ENCODE measurements at regions not wholly inside any gene's neighbourhood (a gene's known extent, or its start where the extent isn't known, plus 50 kb on each side); places are given as distances from the start of the nearest gene placed in this dataset.

- H3K27me3 ChIP-seq = no peaks in the 10 kb centered on the region
- DNase-seq = no peak
- no peaks in the 10 kb centered on the region for H3K4me1 ChIP-seq
- TF ChIP-seq CTCF (IDR thresholded peaks at IDR 0.05; ENCODE audit: low read depth, low read length) = no peak
- H3K4me3 ChIP-seq (ENCODE audit: low read depth, low read length) = no peak overlapping the region
- H3K36me3 ChIP-seq = no peaks in the 10 kb centered on the region
- no peaks in the 10 kb centered on the region; the same call in 1 of the 2 replicates for H3K9me3 ChIP-seq
Observed at GRCh38 chr7:414681-415560, 104.7 kb downstream of the PDGFA start.

GRCh38 chr7:415646-416525, 103.8 kb downstream of the PDGFA start:
- no peaks in the 10 kb centered on the region for H3K36me3 ChIP-seq
- no peaks in the 10 kb centered on the region for H3K4me1 ChIP-seq
- no peak for TF ChIP-seq CTCF (IDR thresholded peaks at IDR 0.05; ENCODE audit: low read depth, low read length)

GRCh38 chr7:416761-417624, 102.7 kb downstream of the PDGFA start:
- H3K9me3 ChIP-seq = no peaks in the 10 kb centered on the region
- no peak for DNase-seq
- no peak for TF ChIP-seq CTCF (IDR thresholded peaks at IDR 0.05; ENCODE audit: low read depth, low read length)
- H3K4me1 ChIP-seq = no peaks in the 10 kb centered on the region
- no peaks in the 10 kb centered on the region for H3K27me3 ChIP-seq
- no peaks in the 10 kb centered on the region for H3K36me3 ChIP-seq
- H3K4me3 ChIP-seq (ENCODE audit: low read depth, low read length) = no peak overlapping the region

More at GRCh38 chr7:415646-416525, 103.8 kb downstream of the PDGFA start:
- DNase-seq = no peak
- Histone ChIP-seq H3K4me3 (ENCODE audit: low read depth, low read length) (no peak overlapping the region), H3K27me3 (no peaks in the 10 kb centered on the region), H3K9me3 (no peaks in the 10 kb centered on the region)

- no peak overlapping the region for H3K4me3 ChIP-seq (ENCODE audit: low read depth, low read length)
- H3K36me3 ChIP-seq = no peaks in the 10 kb centered on the region
- no peaks in the 10 kb centered on the region for H3K4me1 ChIP-seq
- H3K9me3 ChIP-seq = no peaks in the 10 kb centered on the region
- no peak for DNase-seq
- no peak for TF ChIP-seq CTCF (IDR thresholded peaks at IDR 0.05; ENCODE audit: low read depth, low read length)
- H3K27me3 ChIP-seq = no peaks in the 10 kb centered on the region
Observed at GRCh38 chr7:417625-417889, 102.1 kb downstream of the PDGFA start.

- no peak overlapping the region for H3K4me3 ChIP-seq (ENCODE audit: low read depth, low read length)
- no peak for TF ChIP-seq CTCF (IDR thresholded peaks at IDR 0.05; ENCODE audit: low read depth, low read length)
- DNase-seq = no peak
- no peaks in the 10 kb centered on the region for H3K9me3 ChIP-seq
- H3K4me1 ChIP-seq = no peaks in the 10 kb centered on the region
- H3K27me3 ChIP-seq = no peaks in the 10 kb centered on the region
- no peaks in the 10 kb centered on the region for H3K36me3 ChIP-seq
Observed at GRCh38 chr7:417973-418601, 101.6 kb downstream of the PDGFA start.

Data from BE2C (cell line).